HG03135 (cell line): ENCODE measurements at regions not wholly inside any gene's neighbourhood (a gene's known extent, or its start where the extent isn't known, plus 50 kb on each side); places are given as distances from the start of the nearest gene placed in this dataset.

Experiments used
- ATAC-seq: cut with Tn5 transposase; IDR thresholded peaks from one replicate; pipeline ENCODE4 v1.9.1; 2021; ENCODE audit warnings: mild to moderate bottlenecking, moderate library complexity; ENCODE audit not compliant: unreplicated experiment

DNA sequence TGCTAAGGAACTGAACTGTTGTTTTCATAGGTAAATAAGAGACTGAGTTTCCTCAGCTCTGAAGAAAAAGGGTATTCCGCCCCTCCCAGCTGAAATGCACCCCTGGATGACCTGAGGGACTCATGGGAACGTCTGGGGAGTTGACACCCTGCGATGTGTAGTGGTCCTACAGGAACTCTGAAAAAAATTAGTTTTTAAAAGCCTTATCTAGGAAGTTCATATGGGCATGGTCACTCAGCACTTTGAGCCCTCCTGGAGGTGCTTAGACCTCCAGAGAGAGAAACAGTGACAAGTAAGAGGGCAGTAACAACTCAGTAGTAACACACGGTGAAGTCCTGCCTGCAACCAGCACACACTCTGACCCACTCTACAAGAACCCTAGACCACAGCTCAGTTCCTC is 91.2 kb upstream of the CNOT2 start:
- ATAC-seq = no peak

DNA sequence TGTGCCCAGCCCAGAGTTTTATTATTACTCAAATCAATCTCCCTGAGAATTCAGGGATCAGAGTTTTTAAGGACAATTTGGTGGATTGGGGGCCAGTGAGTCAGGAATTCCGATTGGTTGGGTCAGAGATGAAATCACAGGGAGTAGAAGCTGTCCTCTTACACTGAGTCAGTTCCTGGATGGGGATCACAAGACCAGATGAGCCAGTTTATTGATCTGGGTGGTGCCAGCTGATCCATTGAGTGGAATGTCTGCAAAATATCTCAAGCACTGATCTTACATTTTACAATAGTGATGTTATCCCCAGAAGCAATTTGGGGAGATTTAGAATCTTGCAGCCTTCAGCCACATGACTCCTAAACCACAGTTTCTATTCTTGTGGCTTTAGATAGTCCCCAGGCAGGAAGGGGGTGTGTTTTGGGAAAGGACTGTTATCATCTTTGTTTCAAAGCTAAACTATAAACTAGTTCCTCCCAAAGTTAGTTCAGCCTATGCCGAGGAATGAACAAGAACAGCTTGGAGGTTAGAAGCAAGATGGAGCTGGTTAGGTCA is 89.1 kb upstream of the CNOT2 start:
- no peak for ATAC-seq

DNA sequence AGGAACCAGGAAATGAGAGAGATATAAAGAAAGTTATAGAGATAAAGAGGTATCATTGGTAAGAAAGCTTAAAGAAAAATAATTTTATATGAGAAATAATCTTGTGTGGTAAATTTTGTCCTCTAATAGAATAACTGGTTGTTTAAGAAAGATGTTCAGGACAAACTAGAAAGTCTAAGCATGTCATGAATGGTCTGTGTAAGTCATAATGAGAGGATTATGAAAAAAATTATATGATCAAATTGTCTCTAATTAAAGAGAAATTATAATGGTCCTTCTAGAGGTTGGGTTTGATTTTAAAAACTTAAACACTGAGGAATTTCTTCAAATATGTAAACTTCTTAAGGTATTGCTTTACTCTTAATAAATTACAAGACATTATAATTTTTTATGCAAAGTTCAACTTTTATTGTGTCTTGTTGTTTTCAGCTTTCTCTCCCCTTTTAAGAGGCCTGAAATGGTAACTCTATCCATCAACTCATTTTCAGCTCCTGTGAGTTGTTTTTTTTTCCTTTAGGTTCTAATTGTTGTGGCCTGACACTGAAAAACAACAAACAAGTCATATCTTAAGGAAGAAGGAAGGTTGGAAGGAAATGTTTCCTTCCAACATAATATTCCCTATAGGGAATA is 88.2 kb upstream of the CNOT2 start:
- ATAC-seq = no peak

DNA sequence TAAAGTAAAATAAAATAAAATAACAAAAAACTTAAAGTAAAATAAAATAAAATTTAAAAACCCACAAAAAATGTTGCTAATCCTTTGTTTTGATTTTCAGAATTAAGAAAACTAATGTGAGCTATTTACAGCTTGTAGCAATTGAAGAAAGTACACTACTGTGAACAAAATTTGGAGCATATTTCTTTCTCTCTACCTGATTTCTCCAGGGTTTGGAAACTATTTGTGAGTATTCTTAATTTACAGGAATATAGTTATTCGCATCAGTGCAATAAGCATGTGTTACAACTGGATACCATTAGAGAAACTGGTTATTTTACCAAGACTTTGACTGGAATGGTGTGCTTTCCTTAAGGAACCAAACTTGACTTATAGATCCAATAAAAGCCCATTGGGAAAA is 86.1 kb upstream of the CNOT2 start:
- ATAC-seq = no peak

DNA sequence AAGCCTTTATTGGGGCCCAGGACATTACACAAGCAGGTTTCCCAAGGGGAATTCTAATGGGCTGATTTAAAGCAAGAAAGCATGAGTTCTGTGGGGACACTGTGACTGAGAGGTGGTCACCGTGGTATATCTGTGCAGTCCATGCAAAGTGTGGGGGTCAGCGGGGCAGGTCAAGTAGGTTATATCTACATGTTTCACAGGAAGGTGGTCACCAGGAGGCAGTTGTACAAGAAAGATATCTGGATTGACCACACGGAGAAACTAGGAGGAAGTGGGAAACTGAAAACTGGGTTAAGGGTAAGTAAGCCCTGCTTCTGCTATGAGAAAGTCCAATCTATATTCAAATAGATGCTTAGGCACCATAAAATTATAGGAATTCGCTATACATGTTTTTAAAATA is 77.8 kb upstream of the CNOT2 start:
- ATAC-seq = no peak

DNA sequence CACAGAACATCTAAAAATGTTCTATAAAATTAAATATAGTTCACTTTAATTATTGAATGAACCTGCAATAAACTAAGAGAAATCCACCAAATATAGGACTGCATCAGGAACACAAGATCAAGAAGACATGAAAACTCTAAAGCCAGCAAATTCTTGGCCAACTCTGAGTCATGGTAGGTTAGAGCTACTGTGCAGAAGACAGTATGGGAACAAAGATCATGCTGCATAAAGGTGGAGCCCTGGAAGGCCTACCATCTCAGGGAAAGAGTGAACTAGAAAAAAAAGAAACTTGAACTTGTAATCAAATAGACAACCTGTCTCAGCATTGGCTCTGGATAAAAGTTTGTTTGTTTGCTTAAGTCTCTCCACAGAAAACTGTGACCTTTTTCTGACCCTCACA is 66.9 kb upstream of the CNOT2 start:
- ATAC-seq = no peak

DNA sequence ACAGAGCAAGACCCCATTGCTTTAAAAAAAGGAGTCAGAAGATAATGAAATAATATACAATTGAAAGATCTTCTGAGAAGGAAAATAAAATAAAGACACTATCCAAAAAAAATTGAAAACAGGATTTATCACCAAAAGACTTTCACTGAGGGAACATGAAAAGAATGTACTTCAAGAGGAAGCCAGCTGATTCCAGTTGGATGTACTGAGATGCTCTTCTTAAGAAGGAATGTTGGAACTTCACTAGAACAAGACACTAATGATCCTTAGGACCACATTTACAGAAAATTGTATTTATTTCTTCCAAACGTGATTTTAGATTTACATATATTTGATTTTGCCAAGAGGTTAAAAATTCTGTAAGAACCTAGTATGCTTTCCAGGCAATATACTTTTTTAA is 65.6 kb upstream of the CNOT2 start:
- ATAC-seq = no peak

DNA sequence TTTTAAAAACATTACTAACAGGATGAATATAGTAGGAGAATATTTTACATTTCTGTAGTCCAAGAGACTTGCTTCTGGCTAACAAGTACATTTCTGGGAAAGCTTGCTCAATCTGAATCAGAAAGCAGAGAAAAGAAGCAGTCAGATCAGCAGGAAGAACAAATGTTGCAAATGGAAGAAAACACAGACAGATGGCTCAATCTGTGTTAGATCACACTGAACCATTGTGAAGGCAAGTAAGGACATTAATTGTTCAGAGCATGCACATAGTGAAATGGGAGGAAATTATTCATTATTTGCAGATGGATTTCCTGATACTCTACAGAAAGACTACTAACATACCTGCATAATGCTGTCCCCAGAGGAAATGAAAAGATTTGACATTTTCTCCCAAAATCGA is 65.2 kb upstream of the CNOT2 start:
- no peak for ATAC-seq

DNA sequence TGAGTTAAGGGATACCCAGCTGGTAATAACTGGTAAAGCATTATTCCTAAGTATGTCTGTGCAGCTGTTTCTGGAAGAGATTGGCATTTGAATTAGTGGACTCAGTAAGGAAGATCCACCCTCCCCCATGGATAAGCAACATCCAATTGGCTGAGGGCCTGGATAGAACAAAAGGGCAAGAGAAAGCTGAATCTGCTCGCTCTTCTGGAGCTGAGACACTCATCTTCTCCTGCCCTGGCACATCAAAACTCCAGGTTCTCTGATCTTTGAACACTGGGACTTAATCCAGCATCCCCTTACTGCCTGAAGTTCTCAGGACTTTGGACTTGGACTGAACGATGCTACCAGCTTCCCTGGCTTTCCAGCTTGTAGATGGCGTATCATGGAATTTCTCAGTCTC is 63.1 kb upstream of the CNOT2 start:
- no peak for ATAC-seq

DNA sequence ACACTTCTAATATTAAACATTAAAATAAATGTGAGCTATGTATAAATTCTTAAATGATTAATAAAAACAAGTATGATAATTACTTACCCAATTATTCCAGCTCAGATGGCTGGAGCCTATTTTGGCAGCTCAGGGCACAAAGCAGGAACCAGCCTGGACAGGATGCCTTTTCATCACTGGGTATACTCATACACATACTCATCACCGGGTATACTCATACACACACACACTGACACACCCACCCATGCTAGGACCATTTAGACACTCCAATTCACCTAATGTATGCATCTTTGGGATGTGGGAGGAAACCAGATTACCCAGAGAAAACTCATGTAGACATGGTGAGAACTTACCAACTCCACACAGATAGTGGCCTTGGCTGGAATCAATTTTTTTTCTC is 57.9 kb upstream of the CNOT2 start:
- ATAC-seq = no peak

DNA sequence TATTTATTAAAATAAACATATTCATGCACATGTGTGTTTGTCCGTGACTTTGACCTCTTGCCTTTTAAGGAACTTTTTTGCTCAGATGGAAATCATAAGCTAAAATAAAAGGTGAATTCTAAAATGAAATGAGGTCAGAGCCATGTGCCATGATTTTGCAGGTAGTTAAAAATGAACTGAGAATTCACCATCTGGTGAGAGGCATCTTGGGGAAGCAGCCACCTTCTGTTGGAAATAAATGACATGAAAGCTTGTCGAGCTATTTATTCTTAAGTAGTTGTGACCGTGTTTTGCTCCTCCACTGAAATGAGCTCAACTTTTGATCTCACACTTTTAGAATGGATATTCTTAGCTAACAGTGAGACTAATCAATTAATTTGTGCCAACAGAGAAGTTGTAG is 56.8 kb upstream of the CNOT2 start:
- ATAC-seq = no peak

DNA sequence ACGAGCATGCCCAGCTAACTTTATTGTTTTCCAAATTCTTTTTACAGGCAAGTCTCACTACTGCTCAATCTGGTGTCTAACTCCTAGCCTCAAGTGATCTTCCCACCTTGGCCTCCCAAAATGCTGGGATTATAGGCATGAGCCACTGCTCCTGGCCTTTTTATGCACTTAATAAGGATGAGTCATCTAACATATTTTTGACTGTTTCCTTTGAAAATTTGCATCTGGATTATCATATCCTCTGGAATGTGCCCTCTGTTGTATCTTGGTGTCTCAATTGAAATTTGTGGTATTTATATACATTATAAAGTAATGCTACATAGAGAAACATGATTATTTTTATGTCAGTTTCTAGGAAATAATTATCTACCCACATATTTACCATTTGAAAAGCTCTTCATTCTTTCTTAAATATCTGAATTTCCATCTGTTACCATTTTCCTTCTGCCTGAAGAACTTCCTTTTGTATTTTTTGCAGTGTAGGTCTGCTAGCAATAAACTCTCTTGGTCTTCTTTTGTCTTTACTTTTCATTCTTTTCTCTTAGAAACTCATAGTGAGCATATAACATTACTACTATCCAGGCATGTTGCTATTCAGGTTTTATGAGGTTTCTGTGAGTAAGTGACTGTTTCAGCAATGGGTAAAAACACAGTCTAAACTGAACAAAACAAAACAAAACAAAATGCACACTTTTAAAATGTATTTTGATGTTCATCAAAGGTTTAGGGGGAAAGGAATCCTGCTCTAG is 52.8 kb upstream of the CNOT2 start:
- no peak for ATAC-seq
